GM21576 (cell line): ENCODE measurements at regions not wholly inside any gene's neighbourhood (a gene's known extent, or its start where the extent isn't known, plus 50 kb on each side); places are given as distances from the start of the nearest gene placed in this dataset.

Source experiments
- ATAC-seq: cut with Tn5 transposase; IDR thresholded peaks from one replicate; pipeline ENCODE4 v1.9.1; 2021; ENCODE audit warnings: mild to moderate bottlenecking, moderate library complexity; ENCODE audit not compliant: unreplicated experiment

- no peak for ATAC-seq
Observed at GRCh38 chr4:66091786-66092185, 421.5 kb upstream of the EPHA5 start.

GRCh38 chr4:66073961-66074360 lies 403.7 kb upstream of the EPHA5 start:
- ATAC-seq, result no peak

GRCh38 chr4:66071911-66072310 lies 401.6 kb upstream of the EPHA5 start:
- ATAC-seq, result no peak

GRCh38 chr4:66062921-66063320 lies 392.6 kb upstream of the EPHA5 start:
- no peak for ATAC-seq

- no peak for ATAC-seq
Observed at GRCh38 chr4:66062044-66062443, 391.8 kb upstream of the EPHA5 start.

GRCh38 chr4:66059556-66059955 lies 389.3 kb upstream of the EPHA5 start:
- ATAC-seq, result no peak

- ATAC-seq, result no peak
Observed at GRCh38 chr4:66059136-66059535, 388.8 kb upstream of the EPHA5 start.

GRCh38 chr4:66055999-66056398 lies 385.7 kb upstream of the EPHA5 start:
- no peak for ATAC-seq

GRCh38 chr4:66052426-66052825 lies 382.1 kb upstream of the EPHA5 start:
- no peak for ATAC-seq

GRCh38 chr4:66048861-66049260 lies 378.6 kb upstream of the EPHA5 start:
- no peak for ATAC-seq

GRCh38 chr4:66045913-66046312 lies 375.6 kb upstream of the EPHA5 start:
- ATAC-seq, result no peak

- ATAC-seq, result no peak
Observed at GRCh38 chr4:66035701-66036100, 365.4 kb upstream of the EPHA5 start.

- no peak for ATAC-seq
Observed at GRCh38 chr4:66034671-66035070, 364.4 kb upstream of the EPHA5 start.

- no peak for ATAC-seq
Observed at GRCh38 chr4:66034262-66034661, 364.0 kb upstream of the EPHA5 start.

- ATAC-seq, result no peak
Observed at GRCh38 chr4:66032571-66032970, 362.3 kb upstream of the EPHA5 start.

GRCh38 chr4:66028668-66029067 lies 358.4 kb upstream of the EPHA5 start:
- no peak for ATAC-seq

- no peak for ATAC-seq
Observed at GRCh38 chr4:66023061-66023460, 352.8 kb upstream of the EPHA5 start.

- no peak for ATAC-seq
Observed at GRCh38 chr4:66017671-66018070, 347.4 kb upstream of the EPHA5 start.

- ATAC-seq, result no peak
Observed at GRCh38 chr4:66016240-66016639, 346.0 kb upstream of the EPHA5 start.

- ATAC-seq, result no peak
Observed at GRCh38 chr4:66014146-66014765, 344.0 kb upstream of the EPHA5 start.

- no peak for ATAC-seq
Observed at GRCh38 chr4:66000510-66001117, 330.3 kb upstream of the EPHA5 start.

GRCh38 chr4:65999518-65999871 lies 329.2 kb upstream of the EPHA5 start:
- ATAC-seq, result no peak
